Loucy (cell line): ENCODE measurements at regions not wholly inside any gene's neighbourhood (a gene's known extent, or its start where the extent isn't known, plus 50 kb on each side); places are given as distances from the start of the nearest gene placed in this dataset.

Experiments used
- CTCF ChIP-seq: fragments of 200-600 bp; sonication (generic); conservative IDR thresholded peaks from 2 replicates; pipeline ENCODE4 v1.5.1; 2014; ENCODE audit warnings: mild to moderate bottlenecking, antibody characterized with exemption, low read length
- EZH2phosphoT487 ChIP-seq: fragments of 200-600 bp; IDR thresholded peaks from 2 replicates; pipeline ENCODE4 v1.6.1; 2018; ENCODE audit warnings: antibody characterized with exemption, mild to moderate bottlenecking, moderate library complexity, borderline replicate concordance

DNA sequence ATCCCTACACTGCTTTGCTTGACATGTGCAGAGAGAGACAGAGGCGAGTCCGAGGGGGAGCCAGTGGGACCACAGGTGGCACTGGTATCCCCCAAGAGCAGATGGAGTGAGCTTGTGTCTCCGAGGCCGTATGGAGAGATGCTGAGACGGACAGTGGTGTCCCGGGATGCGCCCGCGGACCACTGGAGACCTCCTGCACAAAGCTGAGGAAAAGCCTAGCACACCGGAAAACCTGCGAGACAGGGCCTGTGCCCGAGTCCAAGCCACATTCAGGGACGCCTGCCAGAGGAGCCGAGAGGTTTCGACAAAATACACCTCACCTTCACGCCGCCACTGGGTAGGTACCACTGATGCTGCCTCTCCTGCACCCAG lies 66.0 kb upstream of the ZNF527 start:
- TF ChIP-seq CTCF, result no peak
- TF ChIP-seq EZH2phosphoT487, result no peak
